HUDEP-2 (cell line): ENCODE measurements at regions not wholly inside any gene's neighbourhood (a gene's known extent, or its start where the extent isn't known, plus 50 kb on each side); places are given as distances from the start of the nearest gene placed in this dataset.

Experiments
- DNase-seq, 76 experiments: peaks; one replicate each; lab custom pipeline; 2025; ENCODE audit not compliant: unreplicated experiment in 76 of 76; lab: John Stamatoyannopoulos, UW

DNA sequence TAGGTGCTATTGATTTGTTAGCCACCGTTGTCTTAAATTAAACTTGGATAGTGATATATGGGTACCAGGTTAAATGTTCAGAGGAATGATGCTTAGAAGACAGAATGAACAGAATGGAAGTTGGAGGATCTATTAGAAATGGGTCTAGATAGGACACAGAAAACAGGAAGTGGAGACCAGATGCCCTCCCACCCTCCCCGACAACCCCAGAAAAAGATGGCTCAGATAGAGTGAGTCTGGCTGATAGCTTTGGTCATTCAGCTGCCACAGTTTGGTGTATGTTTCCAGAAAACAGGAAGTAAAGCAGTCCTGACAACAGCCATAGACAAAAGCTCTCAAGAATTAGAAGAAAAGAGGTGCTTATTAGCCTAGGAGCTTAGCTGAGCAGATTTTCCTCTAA is 71.5 kb upstream of the DSG1 start:
- DNase-seq, result peak in 2 of 76 experiments; percentile 5 to 17

DNA sequence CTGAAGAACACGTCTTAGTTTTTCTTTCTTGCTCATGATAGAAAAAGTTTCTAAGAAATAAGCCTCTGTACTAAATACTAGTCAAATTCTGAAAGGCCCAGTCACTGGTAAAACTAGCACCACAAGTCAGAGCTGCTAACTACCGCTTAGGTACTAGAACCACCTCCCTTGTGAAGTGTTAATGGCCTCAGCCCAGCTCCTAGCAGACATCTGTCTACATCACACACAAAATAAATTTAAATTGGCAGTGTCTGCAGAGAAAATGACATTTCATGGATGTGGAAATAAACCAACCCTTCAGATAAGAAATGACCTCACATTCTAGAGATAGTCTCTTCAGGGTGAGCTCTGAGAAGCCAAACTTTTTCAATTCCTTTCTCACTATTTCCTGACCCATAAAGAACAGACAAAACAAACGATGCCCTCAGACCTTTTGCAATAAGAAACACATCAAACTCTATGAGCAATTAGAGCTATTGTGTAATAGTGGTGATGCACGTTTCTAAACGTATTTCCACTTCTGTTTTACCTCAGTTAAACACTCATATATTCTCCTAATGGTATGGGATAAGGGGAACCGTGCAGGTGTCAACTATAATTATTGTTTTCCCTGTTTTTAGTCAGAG is 70.3 kb upstream of the DSG1 start:
- no peak for DNase-seq

DNA sequence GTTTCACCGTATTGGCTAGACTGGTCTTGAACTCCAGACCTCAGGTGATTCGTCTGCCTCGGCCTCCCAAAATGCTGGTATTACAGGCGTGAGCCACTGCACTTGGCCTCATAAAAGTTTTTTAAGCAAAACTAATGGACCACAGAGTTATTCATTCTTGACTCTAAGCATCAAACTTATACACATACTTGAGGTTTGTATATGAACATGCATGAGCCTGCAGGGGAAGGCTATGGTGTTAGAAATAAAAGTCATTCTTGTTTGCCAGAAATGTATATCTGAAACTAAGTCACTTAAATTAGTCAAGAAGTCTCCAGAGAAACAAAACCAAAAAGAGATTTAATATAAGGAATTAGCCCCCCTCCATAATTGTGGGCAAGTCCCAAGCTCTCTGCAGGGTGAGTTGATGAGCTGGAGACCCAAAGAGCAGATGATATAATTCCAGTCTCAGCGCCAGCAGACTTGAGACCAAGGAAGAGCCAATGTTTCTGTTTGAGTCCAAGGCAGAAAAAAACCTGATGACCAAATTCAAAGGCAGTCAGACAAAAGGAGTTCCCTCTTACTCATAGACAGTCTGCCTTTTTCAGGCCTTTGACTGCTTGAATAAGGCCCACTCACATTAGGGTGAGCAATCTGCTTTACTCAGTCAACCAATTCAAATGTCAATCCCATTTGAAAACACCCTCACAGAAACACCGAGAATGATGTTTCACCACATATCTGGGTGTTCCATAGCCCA is 69.0 kb upstream of the DSG1 start:
- no peak for DNase-seq

GRCh38 chr18:31250902-31251301 is 67.1 kb upstream of the DSG1 start:
- no peak for DNase-seq

DNA sequence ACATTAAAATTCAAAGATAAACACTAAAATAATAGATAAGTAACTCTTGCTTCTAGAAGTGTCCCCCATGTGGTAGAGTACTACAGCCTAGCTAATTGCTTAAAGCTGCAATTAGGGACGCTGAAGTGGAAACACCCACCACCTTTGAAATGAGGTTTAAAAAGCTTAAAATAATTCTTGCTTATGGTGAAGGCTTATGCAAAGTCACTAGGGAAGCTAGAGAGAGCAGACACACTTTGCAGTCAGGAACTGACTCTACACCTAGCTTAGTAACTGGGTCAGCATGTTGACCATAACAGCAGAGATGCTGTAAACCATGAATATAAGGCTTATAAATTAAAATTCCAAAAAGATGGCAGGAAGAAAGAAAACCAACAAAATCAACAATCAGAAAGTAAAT is 65.4 kb upstream of the DSG1 start:
- no peak for DNase-seq

GRCh38 chr18:31255953-31256352 is 62.0 kb upstream of the DSG1 start:
- DNase-seq, result no peak

- DNase-seq, result no peak
These were observed 59.2 kb upstream of the DSG1 start for GRCh38 chr18:31258789-31259188.

GRCh38 chr18:31261792-31262582 is 56.0 kb upstream of the DSG1 start:
- DNase-seq, result no peak

DNA sequence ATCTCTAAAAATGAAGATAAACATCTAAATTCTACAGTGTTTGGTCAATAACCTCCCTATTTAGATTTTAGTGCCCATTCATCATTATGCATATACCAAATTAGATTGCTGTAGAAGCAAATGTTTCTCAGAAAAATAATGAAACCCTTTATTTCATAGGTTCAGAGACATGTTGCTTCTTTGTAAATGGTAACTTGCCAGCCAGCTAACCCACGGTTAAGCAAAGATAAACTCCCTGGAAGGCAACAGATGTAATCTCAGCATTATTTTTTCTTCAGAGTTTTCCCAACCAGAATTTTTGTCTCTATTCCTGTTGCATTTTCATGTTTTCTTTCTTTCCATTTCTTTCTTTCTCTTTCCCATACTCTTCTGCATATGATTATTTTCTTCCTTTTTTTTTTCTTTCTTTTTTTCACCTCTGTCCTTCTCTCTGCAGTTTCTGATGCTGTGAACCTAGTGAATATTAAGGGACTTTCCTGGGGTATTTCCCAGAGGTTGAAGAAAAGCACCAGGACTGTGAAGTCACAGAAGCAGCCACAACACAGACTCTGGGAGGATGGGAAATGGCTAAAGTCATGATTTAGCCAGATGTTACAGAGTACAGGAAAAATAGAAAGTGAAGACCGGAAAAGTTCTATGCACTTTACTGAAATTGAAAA is 50.0 kb upstream of the DSG1 start:
- DNase-seq, result no peak
